NCI-H2081 (cell line): ENCODE measurements at regions not wholly inside any gene's neighbourhood (a gene's known extent, or its start where the extent isn't known, plus 50 kb on each side); places are given as distances from the start of the nearest gene placed in this dataset.
"Not testable (repeated sequence)": the region's sequence is repeated elsewhere in the genome, so short reads cannot be mapped to it uniquely, and the experiment has no call there.

Experiments
- DNase-seq, 2 experiments: peaks; one replicate each; lab custom pipeline; 2025; lab: John Stamatoyannopoulos, UW

DNA sequence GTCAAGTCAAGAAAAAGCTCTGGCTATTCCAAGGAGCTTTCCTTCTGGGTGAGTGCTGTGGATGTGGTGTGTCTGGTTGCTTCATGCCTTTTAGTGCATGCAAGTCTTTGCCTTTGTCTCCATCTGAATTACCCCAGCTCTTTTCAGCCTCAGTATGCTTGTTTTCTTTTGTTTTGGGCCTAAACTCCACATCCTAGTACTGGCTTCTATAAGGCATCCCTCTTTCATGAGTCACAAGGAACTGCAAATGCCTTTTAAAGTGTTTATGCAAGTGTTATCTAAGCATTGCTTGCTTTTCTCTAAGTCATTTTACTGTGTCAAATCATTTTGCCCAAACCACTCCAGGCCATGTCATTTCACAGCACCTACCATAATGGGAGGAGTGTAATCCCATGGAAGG, 132.1 kb downstream of the PLCE1 start:
- no peak for DNase-seq

GRCh38 chr10:94129393-94130130, 135.8 kb downstream of the PLCE1 start:
- no peak for DNase-seq

DNA sequence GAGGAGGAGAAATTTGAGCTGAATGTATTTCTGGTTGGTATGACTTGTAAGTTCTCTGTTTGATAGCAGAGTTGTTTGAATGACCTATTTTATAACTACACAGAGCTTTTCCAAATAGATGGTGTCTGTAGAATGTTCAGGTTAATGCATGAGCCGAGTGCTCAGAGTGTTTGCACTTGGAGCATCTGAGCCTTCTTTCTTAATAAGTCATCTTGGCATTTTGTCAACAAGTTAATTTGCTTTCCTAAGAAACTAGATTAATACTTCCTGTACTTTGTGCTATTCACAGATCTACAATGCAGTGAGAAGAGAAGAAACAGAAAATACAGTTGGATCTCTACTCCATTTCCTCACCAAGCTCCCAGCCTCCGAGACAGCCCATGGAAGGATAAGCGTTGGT, 138.2 kb downstream of the PLCE1 start:
- no peak for DNase-seq

GRCh38 chr10:94133239-94133638, 139.5 kb downstream of the PLCE1 start:
- DNase-seq: no peak

GRCh38 chr10:94137747-94138146, 144.0 kb downstream of the PLCE1 start:
- DNase-seq: no peak

GRCh38 chr10:94138391-94138790, 144.7 kb downstream of the PLCE1 start:
- no peak for DNase-seq

- no peak for DNase-seq
Observed at GRCh38 chr10:94143261-94143660, 149.5 kb downstream of the PLCE1 start.

- no peak for DNase-seq
Observed at GRCh38 chr10:94146313-94146712, 152.6 kb downstream of the PLCE1 start.

- DNase-seq: no peak
Observed at GRCh38 chr10:94146746-94147145, 153.0 kb downstream of the PLCE1 start.

GRCh38 chr10:94149702-94150101, 156.0 kb downstream of the PLCE1 start:
- no peak for DNase-seq

DNA sequence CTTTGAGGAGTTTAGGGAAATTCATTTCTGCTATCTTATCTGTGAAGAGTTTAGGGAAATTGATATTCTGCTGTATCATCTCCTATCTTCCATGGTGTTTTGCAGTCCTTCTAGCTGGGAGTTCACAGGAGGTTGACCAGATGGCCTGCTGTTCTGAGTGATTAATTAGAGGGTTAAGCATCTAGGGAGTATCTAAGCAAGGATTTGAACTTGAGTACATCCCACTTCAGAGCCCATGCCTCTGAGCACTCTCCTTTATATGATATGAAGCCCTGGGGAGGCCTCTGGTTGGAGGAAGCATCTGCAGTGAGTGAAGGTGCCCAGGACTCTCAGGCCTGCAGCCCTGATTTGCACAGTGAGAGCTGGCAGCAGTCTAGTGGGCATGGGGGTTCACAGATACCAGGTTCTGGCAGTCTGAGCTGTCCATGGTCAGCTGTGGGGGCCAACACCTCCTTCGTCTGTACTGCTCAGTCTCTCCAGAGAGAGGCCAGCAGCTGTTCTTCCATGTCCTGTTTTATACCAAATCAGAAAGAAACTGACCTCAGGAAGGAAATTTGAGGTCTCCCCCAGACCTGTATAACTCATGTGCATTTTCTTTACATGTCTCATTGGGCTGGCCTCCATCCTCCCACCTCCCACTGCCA, 156.9 kb downstream of the PLCE1 start:
- no peak for DNase-seq

- DNase-seq: no peak
Observed at GRCh38 chr10:94155722-94156271, 162.1 kb downstream of the PLCE1 start.

GRCh38 chr10:94156453-94156852, 162.7 kb downstream of the PLCE1 start:
- no peak for DNase-seq

- DNase-seq: not testable (repeated sequence)
Observed at GRCh38 chr10:94165158-94165611, 171.5 kb downstream of the PLCE1 start.

DNA sequence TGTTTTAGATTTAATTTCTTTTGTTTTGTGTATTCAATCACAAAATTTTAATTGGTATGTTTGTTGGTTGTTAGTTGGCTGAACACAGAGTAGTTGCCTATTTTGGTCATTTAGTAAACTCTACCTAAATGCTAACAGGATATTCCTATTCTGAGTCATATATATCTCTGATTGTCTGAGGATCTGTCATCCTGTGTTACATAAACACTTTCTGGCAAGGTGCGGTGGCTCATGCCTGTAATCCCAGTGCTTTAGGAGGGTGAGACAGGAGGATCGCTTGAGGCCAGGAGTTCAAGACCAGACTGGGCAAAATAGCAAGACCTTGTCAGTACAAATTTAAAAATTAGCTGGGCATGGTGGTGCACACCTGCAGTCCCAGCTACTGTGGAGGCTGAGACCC, 178.6 kb downstream of the PLCE1 start:
- no peak for DNase-seq

DNA sequence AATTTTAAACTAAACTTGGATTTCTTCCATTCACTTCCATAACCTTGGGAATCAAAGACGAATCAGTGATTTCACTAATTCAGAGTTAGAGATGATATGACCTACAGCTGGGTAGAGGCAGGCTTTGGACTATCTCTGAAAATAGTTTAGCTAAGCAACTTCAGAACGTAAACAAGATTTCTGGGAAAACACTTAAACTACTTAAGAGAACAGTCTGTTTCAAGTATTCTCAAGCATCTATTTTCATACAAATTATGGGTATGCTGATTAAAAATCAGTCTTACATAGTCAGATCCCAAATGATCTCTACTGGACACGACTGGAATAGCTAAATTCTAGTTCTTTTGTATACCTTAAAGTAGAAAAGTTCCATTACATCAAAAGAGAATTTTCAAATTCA, 179.9 kb downstream of the PLCE1 start:
- DNase-seq: no peak

DNA sequence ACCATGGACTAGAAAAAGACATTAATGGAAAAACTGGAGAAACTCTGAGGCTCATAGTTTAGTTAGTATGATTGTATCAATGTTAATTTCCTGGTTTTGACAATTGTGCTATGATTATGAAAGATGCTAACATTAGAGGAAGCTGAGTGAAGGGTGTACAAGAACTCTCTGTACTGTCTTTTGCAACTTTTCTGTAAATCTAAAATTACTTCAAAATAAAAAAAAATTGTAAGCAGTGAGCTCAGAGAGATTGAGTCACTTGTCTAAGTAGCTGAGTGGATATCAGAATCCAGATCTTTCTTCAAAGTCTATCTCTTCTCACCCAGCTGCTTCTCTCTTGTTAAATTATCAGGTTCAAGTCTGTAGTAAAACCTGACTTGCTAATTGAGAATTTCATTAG, 181.1 kb downstream of the PLCE1 start:
- no peak for DNase-seq

- DNase-seq: no peak
Observed at GRCh38 chr10:94178475-94179253, 184.1 kb downstream of the NOC3L start.

DNA sequence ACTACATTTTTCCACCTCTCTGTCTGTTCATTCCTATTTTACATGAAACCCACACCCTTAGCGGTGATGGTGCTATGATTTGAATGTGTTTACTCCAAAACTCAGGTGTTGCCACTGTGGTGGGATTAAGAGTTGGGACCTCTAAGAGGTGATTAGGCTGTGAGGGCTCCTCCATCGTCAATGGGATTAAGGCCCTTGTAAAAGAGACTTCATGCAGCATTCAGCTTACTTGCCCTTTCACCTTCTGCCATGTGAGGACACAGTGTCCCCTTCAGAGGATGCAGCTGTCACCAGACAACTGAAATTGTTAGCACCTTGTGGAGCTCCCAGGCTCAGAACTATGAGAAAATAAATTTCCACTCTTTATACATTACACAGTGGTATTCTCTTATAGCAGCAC, 182.2 kb downstream of the NOC3L start:
- no peak for DNase-seq

- no peak for DNase-seq
Observed at GRCh38 chr10:94183666-94184264, 179.0 kb downstream of the NOC3L start.

- DNase-seq: no peak
Observed at GRCh38 chr10:94186722-94187121, 176.0 kb downstream of the NOC3L start.

GRCh38 chr10:94192333-94192732, 170.4 kb downstream of the NOC3L start:
- DNase-seq: no peak
